HEK293 (cell line): ENCODE measurements at regions not wholly inside any gene's neighbourhood (a gene's known extent, or its start where the extent isn't known, plus 50 kb on each side); places are given as distances from the start of the nearest gene placed in this dataset.

ENCODE experiments used
- CTCF ChIA-PET: fragments of 350-600 bp; formaldehyde crosslinking; extraction: SDS; loops from one replicate; lab custom pipeline; 2021; ENCODE audit warnings: antibody characterized with exemption; lab: Yijun Ruan, JAX
- POLR2A ChIA-PET: fragments of 300-600 bp; formaldehyde crosslinking; extraction: SDS; loops from one replicate; lab custom pipeline; 2020; ENCODE audit warnings: antibody characterized with exemption, inconsistent platforms; lab: Yijun Ruan, JAX
- H3K27ac ChIP-seq: fragments of 200-500 bp; sonication (Bioruptor generic); 2 replicates; pipeline ENCODE4 v1.5.1; 2014; ENCODE audit warnings: low read depth, low read length, control low read depth, inconsistent platforms; ENCODE audit errors: extremely low read depth
- H3K36me3 ChIP-seq, 2 experiments: fragments of 200-500 bp in 1 of 2; sonication (Bioruptor generic) in 1 of 2; 1 replicate in 1 of 2; 2 replicates in 1 of 2; pipeline ENCODE4 v1.5.1; 2014 to 2017; ENCODE audit warnings: inconsistent platforms in 2 of 2, low read length in 2 of 2; ENCODE audit not compliant: control insufficient read depth in 2 of 2, insufficient read depth in 1 of 2
- H3K4me1 ChIP-seq: fragments of 200-500 bp; sonication (Bioruptor generic); 2 replicates; pipeline ENCODE4 v1.5.1; 2014; ENCODE audit warnings: mild to moderate bottlenecking, low read length, inconsistent platforms; ENCODE audit not compliant: control insufficient read depth, insufficient read depth
- H3K4me3 ChIP-seq: 2 replicates; pipeline ENCODE4 v1.5.1; 2011; ENCODE audit warnings: low read depth, mild to moderate bottlenecking, control low read depth, low read length, moderate library complexity
- H3K9me3 ChIP-seq: fragments of 200-500 bp; sonication (Bioruptor generic); 2 replicates; pipeline ENCODE4 v1.5.1; 2014; ENCODE audit warnings: low read depth, low read length, inconsistent platforms; ENCODE audit not compliant: control insufficient read depth, insufficient read depth
- BCL11A ChIP-seq: fragments of 450-650 bp; formaldehyde crosslinking; IDR thresholded peaks from 2 replicates; pipeline ENCODE4 v1.5.1; 2016; ENCODE audit warnings: low read depth, missing biosample characterization, missing genetic modification characterization
- SP3 ChIP-seq: fragments of 450-650 bp; formaldehyde crosslinking; IDR thresholded peaks from 2 replicates; pipeline ENCODE4 v1.5.1; 2016; ENCODE audit warnings: missing biosample characterization, missing genetic modification characterization
- TSHZ1 ChIP-seq: fragments of 450-650 bp; formaldehyde crosslinking; IDR thresholded peaks from 2 replicates; pipeline ENCODE4 v1.5.1; 2016; ENCODE audit warnings: missing biosample characterization, missing genetic modification characterization, borderline replicate concordance
- YY2 ChIP-seq: fragments of 450-650 bp; formaldehyde crosslinking; IDR thresholded peaks from 2 replicates; pipeline ENCODE4 v1.5.1; 2016; ENCODE audit warnings: missing biosample characterization, missing genetic modification characterization
- ZBTB44 ChIP-seq: fragments of 450-650 bp; IDR thresholded peaks from 2 replicates; pipeline ENCODE4 v1.5.1; 2018; ENCODE audit warnings: missing biosample characterization, mild to moderate bottlenecking, missing genetic modification characterization
- ZNF146 ChIP-seq: fragments of 450-650 bp; formaldehyde crosslinking; IDR thresholded peaks from 2 replicates; pipeline ENCODE4 v1.5.1; 2016; ENCODE audit warnings: missing biosample characterization, missing genetic modification characterization
- ZNF311 ChIP-seq: fragments of 450-650 bp; formaldehyde crosslinking; IDR thresholded peaks from 2 replicates; pipeline ENCODE4 v1.5.1; 2017; ENCODE audit warnings: missing biosample characterization, missing genetic modification characterization, borderline replicate concordance
- ZNF398 ChIP-seq: fragments of 450-650 bp; formaldehyde crosslinking; IDR thresholded peaks from 2 replicates; pipeline ENCODE4 v1.5.1; 2017; ENCODE audit warnings: missing biosample characterization, missing genetic modification characterization
- ZNF514 ChIP-seq: fragments of 450-650 bp; formaldehyde crosslinking; IDR thresholded peaks from 2 replicates; pipeline ENCODE4 v1.5.1; 2016; ENCODE audit warnings: missing biosample characterization, missing genetic modification characterization
- ZNF558 ChIP-seq: fragments of 450-650 bp; formaldehyde crosslinking; IDR thresholded peaks from 2 replicates; pipeline ENCODE4 v1.5.1; 2016; ENCODE audit warnings: missing biosample characterization, missing genetic modification characterization
- ZNF654 ChIP-seq: fragments of 450-650 bp; formaldehyde crosslinking; IDR thresholded peaks from 2 replicates; pipeline ENCODE4 v1.5.1; 2016; ENCODE audit warnings: low read depth, missing biosample characterization, missing genetic modification characterization
- ZSCAN23 ChIP-seq: fragments of 450-650 bp; formaldehyde crosslinking; IDR thresholded peaks from 2 replicates; pipeline ENCODE4 v1.5.1; 2016; ENCODE audit warnings: missing biosample characterization, missing genetic modification characterization
- ZSCAN30 ChIP-seq: fragments of 450-650 bp; IDR thresholded peaks from 2 replicates; pipeline ENCODE4 v1.5.1; 2018; ENCODE audit warnings: missing biosample characterization, mild to moderate bottlenecking, missing genetic modification characterization, moderate library complexity
- TF ChIP-seq, protein P1 (sequence below): fragments of 450-650 bp; formaldehyde crosslinking; conservative IDR thresholded peaks from 2 replicates; pipeline ENCODE4 v1.5.1; 2016; ENCODE audit warnings: low read depth, missing biosample characterization, missing genetic modification characterization
- TF ChIP-seq, protein P2 (sequence below): fragments of 450-650 bp; formaldehyde crosslinking; IDR thresholded peaks from 2 replicates; pipeline ENCODE4 v1.5.1; 2016; ENCODE audit warnings: missing biosample characterization, missing genetic modification characterization
- TF ChIP-seq, protein P3 (sequence below): fragments of 450-650 bp; formaldehyde crosslinking; IDR thresholded peaks from 2 replicates; pipeline ENCODE4 v1.5.1; 2016; ENCODE audit warnings: missing biosample characterization, missing genetic modification characterization

DNA sequence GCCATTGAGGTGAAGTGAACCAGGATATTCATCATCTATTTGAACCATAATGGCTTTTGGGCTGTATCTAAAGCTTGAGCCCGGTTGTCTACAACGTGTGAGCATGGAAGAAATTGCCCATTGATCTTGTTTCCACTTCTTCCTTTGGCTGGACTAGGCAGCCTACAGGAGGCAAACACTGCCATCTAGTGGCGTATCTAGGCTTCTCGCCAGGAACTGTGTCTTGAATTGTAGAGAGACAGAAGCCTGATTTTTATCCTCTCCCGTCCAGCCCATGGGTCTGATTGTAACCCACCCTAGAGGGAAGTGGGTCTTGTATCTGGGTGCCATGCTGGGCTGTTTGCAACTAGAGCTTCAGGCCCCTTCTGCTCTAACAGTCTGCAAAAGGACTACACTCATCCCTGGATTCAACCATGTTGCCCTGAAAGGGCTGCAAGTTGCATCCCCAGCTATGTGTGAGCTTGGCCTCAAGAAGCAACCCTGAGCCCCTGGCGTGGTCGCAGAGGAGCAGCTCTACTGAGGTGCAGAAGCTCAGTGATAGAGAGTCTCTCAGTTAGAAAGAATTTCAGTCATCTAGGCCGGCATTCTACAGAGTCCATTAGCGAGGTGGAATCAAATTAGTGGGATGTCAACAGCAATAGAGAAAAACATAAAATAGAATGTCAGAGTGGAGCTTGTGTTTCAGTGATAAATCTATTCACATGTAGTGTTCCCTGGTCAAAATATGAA is 170.2 kb upstream of the UMPS start (continued):
- TF ChIP-seq, protein P1, sequence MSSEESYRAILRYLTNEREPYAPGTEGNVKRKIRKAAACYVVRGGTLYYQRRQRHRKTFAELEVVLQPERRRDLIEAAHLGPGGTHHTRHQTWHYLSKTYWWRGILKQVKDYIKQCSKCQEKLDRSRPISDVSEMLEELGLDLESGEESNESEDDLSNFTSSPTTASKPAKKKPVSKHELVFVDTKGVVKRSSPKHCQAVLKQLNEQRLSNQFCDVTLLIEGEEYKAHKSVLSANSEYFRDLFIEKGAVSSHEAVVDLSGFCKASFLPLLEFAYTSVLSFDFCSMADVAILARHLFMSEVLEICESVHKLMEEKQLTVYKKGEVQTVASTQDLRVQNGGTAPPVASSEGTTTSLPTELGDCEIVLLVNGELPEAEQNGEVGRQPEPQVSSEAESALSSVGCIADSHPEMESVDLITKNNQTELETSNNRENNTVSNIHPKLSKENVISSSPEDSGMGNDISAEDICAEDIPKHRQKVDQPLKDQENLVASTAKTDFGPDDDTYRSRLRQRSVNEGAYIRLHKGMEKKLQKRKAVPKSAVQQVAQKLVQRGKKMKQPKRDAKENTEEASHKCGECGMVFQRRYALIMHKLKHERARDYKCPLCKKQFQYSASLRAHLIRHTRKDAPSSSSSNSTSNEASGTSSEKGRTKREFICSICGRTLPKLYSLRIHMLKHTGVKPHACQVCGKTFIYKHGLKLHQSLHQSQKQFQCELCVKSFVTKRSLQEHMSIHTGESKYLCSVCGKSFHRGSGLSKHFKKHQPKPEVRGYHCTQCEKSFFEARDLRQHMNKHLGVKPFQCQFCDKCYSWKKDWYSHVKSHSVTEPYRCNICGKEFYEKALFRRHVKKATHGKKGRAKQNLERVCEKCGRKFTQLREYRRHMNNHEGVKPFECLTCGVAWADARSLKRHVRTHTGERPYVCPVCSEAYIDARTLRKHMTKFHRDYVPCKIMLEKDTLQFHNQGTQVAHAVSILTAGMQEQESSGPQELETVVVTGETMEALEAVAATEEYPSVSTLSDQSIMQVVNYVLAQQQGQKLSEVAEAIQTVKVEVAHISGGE (tag by site-specific recombination): no peak
- no peak for TF ChIP-seq SP3
- TF ChIP-seq YY2: no peak
- TF ChIP-seq, protein P2, sequence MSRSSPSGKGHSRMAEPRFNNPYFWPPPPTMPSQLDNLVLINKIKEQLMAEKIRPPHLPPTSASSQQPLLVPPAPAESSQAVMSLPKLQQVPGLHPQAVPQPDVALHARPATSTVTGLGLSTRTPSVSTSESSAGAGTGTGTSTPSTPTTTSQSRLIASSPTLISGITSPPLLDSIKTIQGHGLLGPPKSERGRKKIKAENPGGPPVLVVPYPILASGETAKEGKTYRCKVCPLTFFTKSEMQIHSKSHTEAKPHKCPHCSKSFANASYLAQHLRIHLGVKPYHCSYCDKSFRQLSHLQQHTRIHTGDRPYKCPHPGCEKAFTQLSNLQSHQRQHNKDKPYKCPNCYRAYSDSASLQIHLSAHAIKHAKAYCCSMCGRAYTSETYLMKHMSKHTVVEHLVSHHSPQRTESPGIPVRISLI: no peak
- TF ChIP-seq ZNF654: peak; percentile 94
- TF ChIP-seq ZSCAN30 (tag by site-specific recombination): peak; percentile 39; the same call in 1 of the 2 replicates

DNA sequence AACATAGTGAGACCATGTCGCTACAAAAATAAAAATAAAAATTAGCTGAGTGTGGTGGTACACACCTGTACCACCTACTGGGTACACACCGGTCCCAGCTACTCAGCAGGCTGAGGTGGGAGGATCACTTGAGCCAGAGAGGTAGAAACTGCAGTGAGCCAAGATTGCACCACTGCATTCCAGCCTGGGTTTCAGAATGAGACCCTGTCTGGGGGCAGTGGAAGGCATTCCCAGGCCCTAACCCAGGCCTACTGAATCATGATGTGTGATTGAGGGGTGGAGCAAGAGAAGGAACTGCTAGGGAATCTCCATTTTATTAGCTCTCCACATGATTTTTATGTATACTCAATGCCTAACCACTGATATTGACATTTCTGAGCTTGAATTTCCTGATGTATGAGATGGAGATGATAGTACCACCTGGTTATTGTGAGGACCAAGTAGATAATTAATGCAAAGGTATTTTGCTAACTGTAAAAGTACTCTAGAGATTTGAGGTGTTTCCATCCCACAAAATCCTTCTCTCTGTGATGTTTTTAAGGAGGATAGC is 169.5 kb upstream of the UMPS start:
- POLR2A ChIA-PET: no interaction called here

More for the DNA sequence above, 169.5 kb upstream of the UMPS start:
- CTCF ChIA-PET: interaction anchor here (0.5 to 8.0 kb wide), 34 partner anchors 9 to 908 kb away, joined by 3 to 96 read pairs (median 4); no protein-coding TSS in a partner anchor
- no peak overlapping the region for H3K27ac ChIP-seq
- no peaks in the 10 kb centered on the region for H3K36me3 ChIP-seq
- H3K4me3 ChIP-seq: no peak overlapping the region
- H3K9me3 ChIP-seq: no peaks in the 10 kb centered on the region
- TF ChIP-seq ZNF311 (tag by site-specific recombination): no peak
- TF ChIP-seq, protein P3, sequence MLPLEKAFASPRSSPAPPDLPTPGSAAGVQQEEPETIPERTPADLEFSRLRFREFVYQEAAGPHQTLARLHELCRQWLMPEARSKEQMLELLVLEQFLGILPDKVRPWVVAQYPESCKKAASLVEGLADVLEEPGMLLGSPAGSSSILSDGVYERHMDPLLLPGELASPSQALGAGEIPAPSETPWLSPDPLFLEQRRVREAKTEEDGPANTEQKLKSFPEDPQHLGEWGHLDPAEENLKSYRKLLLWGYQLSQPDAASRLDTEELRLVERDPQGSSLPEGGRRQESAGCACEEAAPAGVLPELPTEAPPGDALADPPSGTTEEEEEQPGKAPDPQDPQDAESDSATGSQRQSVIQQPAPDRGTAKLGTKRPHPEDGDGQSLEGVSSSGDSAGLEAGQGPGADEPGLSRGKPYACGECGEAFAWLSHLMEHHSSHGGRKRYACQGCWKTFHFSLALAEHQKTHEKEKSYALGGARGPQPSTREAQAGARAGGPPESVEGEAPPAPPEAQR (tag by site-specific recombination): no peak
- TF ChIP-seq ZNF514 (tag by site-specific recombination): no peak
- TF ChIP-seq ZSCAN23 (tag by site-specific recombination): no peak
- no peak for TF ChIP-seq ZNF398 (tag by site-specific recombination)
- no peak for TF ChIP-seq ZNF558 (tag by site-specific recombination)
- TF ChIP-seq TSHZ1 (tag by site-specific recombination): no peak
- TF ChIP-seq ZNF146: no peak
- no peak for TF ChIP-seq ZBTB44
- no peak for TF ChIP-seq BCL11A (tag by site-specific recombination)
- peaks cover 2% of the 10 kb centered on the region; the same call in 1 of the 2 replicates for H3K4me1 ChIP-seq
